ENCODE measurements at regions not wholly inside any gene's neighbourhood (a gene's known extent, or its start where the extent isn't known, plus 50 kb on each side); places are given as distances from the start of the nearest gene placed in this dataset.
A peak's percentile ranks its signal among the peaks of the same experiment; 100 is the strongest.

DNA sequence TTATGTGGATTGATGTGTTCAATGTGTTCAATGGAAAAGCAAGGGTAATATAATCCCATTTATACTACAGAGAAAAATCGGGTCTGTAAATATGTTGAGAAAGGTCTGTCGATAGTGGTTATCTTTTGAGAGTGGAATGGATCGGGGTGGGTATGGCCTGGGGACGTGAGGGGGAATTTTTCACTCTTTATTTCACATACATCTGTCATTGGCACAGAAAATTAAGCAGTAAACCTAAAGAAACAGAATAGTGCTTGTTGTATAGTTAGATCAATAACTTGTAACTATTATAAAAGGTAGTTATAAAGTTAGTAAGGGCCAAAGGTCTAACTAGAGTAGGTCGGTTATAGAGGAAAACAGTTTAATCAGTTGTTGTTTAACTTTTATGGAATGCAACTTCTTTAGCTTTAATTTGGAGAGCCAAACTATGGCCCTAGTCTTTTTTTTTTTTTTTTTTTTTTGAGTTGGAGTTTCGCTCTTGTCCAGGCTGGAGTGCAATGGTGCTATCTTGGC lies 66.1 kb upstream of the ABL1 start:
- H3K79me2 ChIP-seq (ENCODE audit: low read depth): peaks cover 65% of the 10 kb centered on the region
- TF ChIP-seq, protein P1, sequence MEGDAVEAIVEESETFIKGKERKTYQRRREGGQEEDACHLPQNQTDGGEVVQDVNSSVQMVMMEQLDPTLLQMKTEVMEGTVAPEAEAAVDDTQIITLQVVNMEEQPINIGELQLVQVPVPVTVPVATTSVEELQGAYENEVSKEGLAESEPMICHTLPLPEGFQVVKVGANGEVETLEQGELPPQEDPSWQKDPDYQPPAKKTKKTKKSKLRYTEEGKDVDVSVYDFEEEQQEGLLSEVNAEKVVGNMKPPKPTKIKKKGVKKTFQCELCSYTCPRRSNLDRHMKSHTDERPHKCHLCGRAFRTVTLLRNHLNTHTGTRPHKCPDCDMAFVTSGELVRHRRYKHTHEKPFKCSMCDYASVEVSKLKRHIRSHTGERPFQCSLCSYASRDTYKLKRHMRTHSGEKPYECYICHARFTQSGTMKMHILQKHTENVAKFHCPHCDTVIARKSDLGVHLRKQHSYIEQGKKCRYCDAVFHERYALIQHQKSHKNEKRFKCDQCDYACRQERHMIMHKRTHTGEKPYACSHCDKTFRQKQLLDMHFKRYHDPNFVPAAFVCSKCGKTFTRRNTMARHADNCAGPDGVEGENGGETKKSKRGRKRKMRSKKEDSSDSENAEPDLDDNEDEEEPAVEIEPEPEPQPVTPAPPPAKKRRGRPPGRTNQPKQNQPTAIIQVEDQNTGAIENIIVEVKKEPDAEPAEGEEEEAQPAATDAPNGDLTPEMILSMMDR (IDR thresholded peaks at IDR 0.05): no peak
- TF ChIP-seq EZH2 (IDR thresholded peaks at IDR 0.05): no peak
- TF ChIP-seq EZH2phosphoT487 (IDR thresholded peaks at IDR 0.05): no peak

DNA sequence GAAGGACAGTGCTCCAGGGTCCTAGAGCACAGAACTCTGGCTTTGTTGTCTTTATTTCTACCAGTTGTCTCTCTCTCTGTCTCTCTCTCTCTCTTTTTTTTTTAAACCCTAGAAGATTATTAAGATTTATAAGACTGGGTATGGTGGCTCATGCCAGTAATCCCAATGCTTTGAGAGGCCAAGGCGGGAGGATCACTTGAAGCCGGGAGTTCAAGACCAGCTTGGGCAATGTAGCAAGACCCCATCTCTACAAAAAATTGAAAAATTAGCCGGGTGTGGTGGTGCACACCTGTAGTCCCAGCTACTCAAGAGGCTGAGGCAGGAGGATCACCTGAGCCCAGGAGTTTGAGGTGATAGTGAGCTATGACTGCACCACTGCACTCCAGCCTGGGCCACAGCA lies 65.0 kb upstream of the ABL1 start:
- Histone ChIP-seq H3K4me2 (no peak overlapping the region), H3K27ac (no peak overlapping the region), H3F3A (ENCODE audit: low read depth) (no peaks in the 10 kb centered on the region), H3K36me3 (no peaks in the 10 kb centered on the region), H2AFZ (replicated peaks) (no peak overlapping the region), H3K79me2 (ENCODE audit: low read depth) (peaks cover 70% of the 10 kb centered on the region), H3K27me3 (no peaks in the 10 kb centered on the region), H3K4me1 (peaks cover 23% of the 10 kb centered on the region), H3K4me3 (no peak overlapping the region), H3K9me3 (ENCODE audit: low read depth) (no peaks in the 10 kb centered on the region), H3K9ac (no peak overlapping the region), H4K20me1 (ENCODE audit: low read depth) (peaks cover 21% of the 10 kb centered on the region)
- Mint-ChIP-seq H3K27ac (no peak overlapping the region), H3K4me1 (peaks cover 24% of the 10 kb centered on the region), H3K9me3 (peaks cover 10% of the 10 kb centered on the region), H3K4me3 (no peak overlapping the region), H3K27me3 (ENCODE audit: insufficient read depth, low read depth) (no peaks in the 10 kb centered on the region), H3K36me3 (peaks cover 5% of the 10 kb centered on the region)
- no peak for DNase-seq (ENCODE audit: low spot score)
- TF ChIP-seq EZH2 (IDR thresholded peaks at IDR 0.05) (no peak), EZH2phosphoT487 (IDR thresholded peaks at IDR 0.05) (no peak)
- TF ChIP-seq, protein P1 (IDR thresholded peaks at IDR 0.05): no peak

More for the DNA sequence above, 66.1 kb upstream of the ABL1 start:
- Histone ChIP-seq H3K4me1 (peaks cover 23% of the 10 kb centered on the region), H4K20me1 (ENCODE audit: low read depth) (peaks cover 29% of the 10 kb centered on the region), H3K4me2 (no peak overlapping the region), H3K36me3 (no peaks in the 10 kb centered on the region), H3K4me3 (no peak overlapping the region), H3F3A (ENCODE audit: low read depth) (no peaks in the 10 kb centered on the region), H2AFZ (replicated peaks) (no peak overlapping the region), H3K27ac (no peak overlapping the region), H3K9ac (no peak overlapping the region), H3K27me3 (no peaks in the 10 kb centered on the region), H3K9me3 (ENCODE audit: low read depth) (no peaks in the 10 kb centered on the region)
- Mint-ChIP-seq H3K4me3 (no peak overlapping the region), H3K4me1 (peaks cover 31% of the 10 kb centered on the region), H3K27me3 (ENCODE audit: insufficient read depth, low read depth) (no peaks in the 10 kb centered on the region), H3K36me3 (no peaks in the 10 kb centered on the region), H3K9me3 (no peaks in the 10 kb centered on the region), H3K27ac (no peak overlapping the region)
- no peak for DNase-seq (ENCODE audit: low spot score)

DNA sequence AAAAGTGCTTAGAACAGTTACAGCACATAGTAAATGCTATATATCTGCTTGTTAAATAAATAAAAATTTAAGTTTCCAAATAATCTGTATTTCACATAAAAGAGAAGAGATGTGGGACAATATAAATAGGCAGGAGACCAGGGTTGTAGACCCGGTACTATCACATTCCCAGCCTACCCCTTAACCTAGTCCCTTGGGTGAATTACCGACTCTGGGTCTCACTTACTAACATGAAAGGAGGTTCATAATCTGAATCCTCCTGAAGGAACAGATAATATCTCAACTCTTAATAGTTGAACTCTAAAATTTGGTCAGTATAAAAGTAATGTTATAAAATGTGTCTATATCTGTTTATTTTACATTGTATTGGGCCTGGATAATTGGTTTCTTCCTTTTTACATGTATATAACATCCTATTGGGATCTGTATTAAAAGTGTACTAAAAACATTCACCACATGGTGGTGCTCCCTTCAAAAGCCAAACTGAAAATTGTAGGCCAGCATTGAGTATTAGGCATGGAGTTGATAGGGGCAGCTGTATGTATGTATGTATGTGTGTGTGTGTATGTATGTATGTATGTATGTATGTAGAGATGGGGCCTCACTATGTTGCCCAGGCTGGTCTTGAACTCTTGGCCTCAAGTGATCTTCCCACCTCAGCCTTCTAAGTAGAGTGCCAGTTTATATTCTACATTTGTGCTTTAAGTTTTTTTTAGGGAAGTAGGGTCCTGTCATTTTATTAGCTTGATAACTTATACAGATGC lies 64.2 kb upstream of the ABL1 start:
- no peak overlapping the region for H3K9ac ChIP-seq
- H3K27ac Mint-ChIP-seq: no peak overlapping the region
- H3F3A ChIP-seq (ENCODE audit: low read depth): no peaks in the 10 kb centered on the region
- peaks cover 16% of the 10 kb centered on the region for H3K9me3 Mint-ChIP-seq
- H3K4me3 Mint-ChIP-seq: no peak overlapping the region
- no peak overlapping the region for H3K27ac ChIP-seq
- H3K4me2 ChIP-seq: no peak overlapping the region
- peaks cover 14% of the 10 kb centered on the region for H4K20me1 ChIP-seq (ENCODE audit: low read depth)
- H3K79me2 ChIP-seq (ENCODE audit: low read depth): peaks cover 62% of the 10 kb centered on the region
- peaks cover 18% of the 10 kb centered on the region for H3K4me1 Mint-ChIP-seq
- H3K36me3 Mint-ChIP-seq: peaks cover 10% of the 10 kb centered on the region
- no peaks in the 10 kb centered on the region for H3K36me3 ChIP-seq
- TF ChIP-seq, protein P1 (IDR thresholded peaks at IDR 0.05): peak; percentile 72
- TF ChIP-seq EZH2phosphoT487 (IDR thresholded peaks at IDR 0.05): no peak
- no peaks in the 10 kb centered on the region for H3K27me3 ChIP-seq
- peaks cover 7% of the 10 kb centered on the region for H3K9me3 ChIP-seq (ENCODE audit: low read depth)
- no peak overlapping the region for H2AFZ ChIP-seq (replicated peaks)
- DNase-seq (ENCODE audit: low spot score): peak; percentile 53
- H3K27me3 Mint-ChIP-seq (ENCODE audit: insufficient read depth, low read depth): no peaks in the 10 kb centered on the region
- no peak overlapping the region for H3K4me3 ChIP-seq
- H3K4me1 ChIP-seq: peaks cover 20% of the 10 kb centered on the region

Measured in neural progenitor cell (in vitro differentiated cells).